SU-DHL-6 (cell line): ENCODE measurements at regions not wholly inside any gene's neighbourhood (a gene's known extent, or its start where the extent isn't known, plus 50 kb on each side); places are given as distances from the start of the nearest gene placed in this dataset.

Experiments
- H2AFZ ChIP-seq: fragments of 200-600 bp; sonication (generic); 2 replicates; pipeline ENCODE4 v1.6.1; 2014; ENCODE audit warnings: low read depth, mild to moderate bottlenecking, moderate library complexity, mixed read lengths, antibody characterized with exemption, low read length; ENCODE audit not compliant: severe bottlenecking
- H3F3A ChIP-seq: fragments of 200-600 bp; shearing (Covaris generic); 2 replicates; pipeline ENCODE4 v1.6.0; 2016; ENCODE audit warnings: antibody characterized with exemption, mild to moderate bottlenecking; ENCODE audit not compliant: insufficient read depth
- H3K27ac ChIP-seq: fragments of 200-600 bp; sonication (generic); 2 replicates; pipeline ENCODE4 v1.5.1; 2016; ENCODE audit warnings: low read depth, mild to moderate bottlenecking, low read length, moderate library complexity, mixed read lengths
- H3K27me3 ChIP-seq: fragments of 200-600 bp; sonication (generic), shearing (Covaris generic); 2 replicates; pipeline ENCODE4 v1.6.0; 2014; ENCODE audit warnings: mild to moderate bottlenecking, low read length
- H3K36me3 ChIP-seq: fragments of 200-600 bp; sonication (generic); 2 replicates; pipeline ENCODE4 v1.6.1; 2014; ENCODE audit warnings: mild to moderate bottlenecking, low read length, mixed read lengths
- H3K4me2 ChIP-seq: fragments of 300-600, 200-600 bp; shearing (Covaris generic), sonication (generic); 2 replicates; pipeline ENCODE4 v1.6.0; 2014; ENCODE audit warnings: low read length, low read depth, mild to moderate bottlenecking; ENCODE audit not compliant: poor library complexity, severe bottlenecking
- H3K4me3 ChIP-seq: fragments of 200-600 bp; sonication (generic); 2 replicates; pipeline ENCODE4 v1.5.1; 2014; ENCODE audit warnings: antibody characterized with exemption, low read length, mild to moderate bottlenecking, mixed read lengths; ENCODE audit not compliant: insufficient read depth, poor library complexity, severe bottlenecking
- H3K79me2 ChIP-seq: fragments of 200-600 bp; sonication (generic); 2 replicates; pipeline ENCODE4 v1.6.1; 2014; ENCODE audit warnings: mild to moderate bottlenecking, low read length, moderate library complexity; ENCODE audit not compliant: insufficient read depth
- H3K9ac ChIP-seq: fragments of 200-600 bp; sonication (generic); 2 replicates; pipeline ENCODE4 v1.7.0; 2014; ENCODE audit warnings: mild to moderate bottlenecking, low read length
- H3K9me2 ChIP-seq: fragments of 200-600 bp; sonication (generic); replicated peaks from 2 replicates; pipeline ENCODE4 v1.6.1; 2014; ENCODE audit warnings: low read length; ENCODE audit not compliant: insufficient read depth
- H3K9me3 ChIP-seq: fragments of 200-600 bp; sonication (generic); 2 replicates; pipeline ENCODE4 v1.6.1; 2014; ENCODE audit warnings: low read length, mixed read lengths; ENCODE audit not compliant: insufficient read depth
- H4K20me1 ChIP-seq: fragments of 200-600 bp; sonication (generic); 2 replicates; pipeline ENCODE4 v1.6.1; 2014; ENCODE audit warnings: low read depth, mild to moderate bottlenecking, antibody characterized with exemption, low read length, moderate library complexity, mixed read lengths
- EZH2phosphoT487 ChIP-seq: fragments of 200-600 bp; sonication (generic), shearing (Covaris generic); conservative IDR thresholded peaks from 2 replicates; pipeline ENCODE4 v1.6.1; 2018; ENCODE audit warnings: mild to moderate bottlenecking, antibody characterized with exemption, low read length, moderate library complexity, mixed read lengths
- TF ChIP-seq, protein P1 (sequence below): fragments of 200-600 bp; sonication (generic); IDR thresholded peaks from one replicate; pipeline ENCODE4 v1.5.1; 2017; ENCODE audit warnings: antibody characterized with exemption, mild to moderate bottlenecking, low read length, moderate library complexity; ENCODE audit not compliant: insufficient read depth, poor library complexity, severe bottlenecking

DNA sequence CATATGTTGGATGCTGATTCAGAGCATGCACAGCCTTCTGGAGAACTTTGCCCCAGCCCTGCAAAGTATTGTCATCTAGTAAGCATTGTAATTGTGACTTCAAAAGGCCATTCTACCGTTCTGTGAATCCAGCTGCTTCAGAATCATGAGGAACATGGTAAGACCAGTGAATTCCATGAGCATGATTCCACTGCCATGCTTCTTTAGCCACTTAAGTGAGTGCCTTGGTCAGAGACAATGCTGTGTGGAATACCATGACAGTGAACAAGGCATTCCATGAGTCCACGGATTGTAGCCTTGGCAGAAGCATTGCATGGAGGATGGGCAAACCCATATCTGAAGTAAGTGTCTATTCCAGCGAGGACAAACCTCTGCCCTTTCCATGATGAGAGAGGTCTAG, 123.7 kb downstream of the S1PR1 start:
- Histone ChIP-seq H3K36me3 (no peaks in the 10 kb centered on the region), H4K20me1 (no peaks in the 10 kb centered on the region), H3F3A (no peaks in the 10 kb centered on the region), H3K9ac (no peak overlapping the region), H3K79me2 (no peaks in the 10 kb centered on the region), H3K27me3 (no peaks in the 10 kb centered on the region), H3K4me3 (no peak overlapping the region), H2AFZ (no peak overlapping the region), H3K27ac (no peak overlapping the region), H3K9me2 (no peaks in the 10 kb centered on the region), H3K9me3 (no peaks in the 10 kb centered on the region), H3K4me2 (no peak overlapping the region)
- TF ChIP-seq EZH2phosphoT487: no peak
- TF ChIP-seq, protein P1, sequence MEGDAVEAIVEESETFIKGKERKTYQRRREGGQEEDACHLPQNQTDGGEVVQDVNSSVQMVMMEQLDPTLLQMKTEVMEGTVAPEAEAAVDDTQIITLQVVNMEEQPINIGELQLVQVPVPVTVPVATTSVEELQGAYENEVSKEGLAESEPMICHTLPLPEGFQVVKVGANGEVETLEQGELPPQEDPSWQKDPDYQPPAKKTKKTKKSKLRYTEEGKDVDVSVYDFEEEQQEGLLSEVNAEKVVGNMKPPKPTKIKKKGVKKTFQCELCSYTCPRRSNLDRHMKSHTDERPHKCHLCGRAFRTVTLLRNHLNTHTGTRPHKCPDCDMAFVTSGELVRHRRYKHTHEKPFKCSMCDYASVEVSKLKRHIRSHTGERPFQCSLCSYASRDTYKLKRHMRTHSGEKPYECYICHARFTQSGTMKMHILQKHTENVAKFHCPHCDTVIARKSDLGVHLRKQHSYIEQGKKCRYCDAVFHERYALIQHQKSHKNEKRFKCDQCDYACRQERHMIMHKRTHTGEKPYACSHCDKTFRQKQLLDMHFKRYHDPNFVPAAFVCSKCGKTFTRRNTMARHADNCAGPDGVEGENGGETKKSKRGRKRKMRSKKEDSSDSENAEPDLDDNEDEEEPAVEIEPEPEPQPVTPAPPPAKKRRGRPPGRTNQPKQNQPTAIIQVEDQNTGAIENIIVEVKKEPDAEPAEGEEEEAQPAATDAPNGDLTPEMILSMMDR: no peak

DNA sequence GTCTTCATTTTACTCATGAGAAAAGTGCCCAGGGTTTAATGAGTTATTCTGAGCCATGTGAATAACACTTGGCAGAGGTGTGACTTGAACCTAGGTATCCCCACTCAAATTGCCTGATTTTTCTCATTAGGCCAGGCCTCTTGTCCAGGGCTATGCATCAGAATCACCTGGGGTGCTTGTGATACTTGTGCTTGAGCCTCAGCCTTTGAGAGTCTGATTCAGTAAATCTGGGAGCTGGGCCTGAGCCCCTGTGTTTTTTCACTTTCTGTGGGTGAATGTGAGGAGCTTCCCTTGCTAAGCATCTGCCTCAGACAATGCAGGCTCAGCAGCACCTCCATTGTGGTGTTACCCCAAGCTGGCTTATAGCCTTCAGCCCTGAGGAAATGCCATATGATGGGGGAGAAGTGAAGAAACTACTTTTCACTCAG, 127.1 kb downstream of the S1PR1 start:
- no peak overlapping the region for H3K27ac ChIP-seq
- TF ChIP-seq EZH2phosphoT487: no peak
- TF ChIP-seq, protein P1: no peak
- H3K9ac ChIP-seq: no peak overlapping the region

DNA sequence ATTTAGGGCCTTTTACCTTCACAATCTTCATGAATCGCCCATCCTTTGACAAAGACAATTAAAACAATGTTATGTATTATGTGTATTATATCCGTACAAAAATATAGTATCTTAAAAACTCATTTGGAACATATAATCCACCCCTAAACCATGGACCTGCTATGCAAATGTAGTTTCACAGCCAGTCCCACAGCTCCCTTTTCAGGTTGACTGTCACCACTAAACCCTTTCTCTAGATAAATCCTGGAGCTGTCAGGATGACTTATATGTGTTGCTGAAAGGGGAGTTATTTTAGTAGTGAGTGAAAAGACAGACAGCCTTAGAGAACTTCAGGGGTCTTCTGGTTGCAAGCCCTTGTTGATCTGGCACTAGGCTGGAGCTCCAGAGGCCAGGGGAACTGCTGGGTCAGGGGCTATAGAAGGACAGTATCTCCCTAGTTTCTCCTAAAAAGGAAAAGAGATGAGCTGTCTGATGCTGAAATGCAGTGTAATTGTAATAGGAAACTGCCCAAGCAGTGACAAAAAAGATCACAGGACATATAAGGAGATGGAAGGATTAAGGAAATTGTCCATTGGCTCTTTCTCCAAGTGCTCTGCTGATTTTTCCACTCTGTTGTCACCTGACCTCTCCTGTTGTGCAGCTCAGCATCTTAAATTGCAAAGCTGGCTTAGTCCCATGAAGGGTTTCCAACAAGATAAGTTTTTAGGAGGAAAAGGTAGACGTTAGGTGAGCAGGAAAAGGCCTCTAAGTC, 127.7 kb downstream of the S1PR1 start:
- TF ChIP-seq EZH2phosphoT487: no peak
- TF ChIP-seq, protein P1: no peak
- H2AFZ ChIP-seq: no peak overlapping the region
- no peaks in the 10 kb centered on the region for H3K36me3 ChIP-seq
- H3K9me3 ChIP-seq: no peaks in the 10 kb centered on the region
- no peak overlapping the region for H3K4me2 ChIP-seq
- H4K20me1 ChIP-seq: no peaks in the 10 kb centered on the region
- H3K79me2 ChIP-seq: no peaks in the 10 kb centered on the region
- no peak overlapping the region for H3K9ac ChIP-seq
- H3K9me2 ChIP-seq: no peaks in the 10 kb centered on the region
- no peak overlapping the region for H3K27ac ChIP-seq
- H3K27me3 ChIP-seq: no peaks in the 10 kb centered on the region
- no peak overlapping the region for H3K4me3 ChIP-seq
- H3F3A ChIP-seq: no peaks in the 10 kb centered on the region

More for the DNA sequence above, 127.1 kb downstream of the S1PR1 start:
- no peaks in the 10 kb centered on the region for H3F3A ChIP-seq
- no peaks in the 10 kb centered on the region for H3K79me2 ChIP-seq
- H3K9me3 ChIP-seq: no peaks in the 10 kb centered on the region
- H3K9me2 ChIP-seq: no peaks in the 10 kb centered on the region
- no peak overlapping the region for H3K4me3 ChIP-seq
- H2AFZ ChIP-seq: no peak overlapping the region
- H3K36me3 ChIP-seq: no peaks in the 10 kb centered on the region
- H4K20me1 ChIP-seq: no peaks in the 10 kb centered on the region
- H3K4me2 ChIP-seq: no peak overlapping the region
- no peaks in the 10 kb centered on the region for H3K27me3 ChIP-seq
